HG02759 (cell line): ENCODE measurements at regions not wholly inside any gene's neighbourhood (a gene's known extent, or its start where the extent isn't known, plus 50 kb on each side); places are given as distances from the start of the nearest gene placed in this dataset.

Experiments used
- ATAC-seq: cut with Tn5 transposase; IDR thresholded peaks from one replicate; pipeline ENCODE4 v1.9.1; 2021; ENCODE audit warnings: mild to moderate bottlenecking, moderate library complexity; ENCODE audit not compliant: unreplicated experiment

DNA sequence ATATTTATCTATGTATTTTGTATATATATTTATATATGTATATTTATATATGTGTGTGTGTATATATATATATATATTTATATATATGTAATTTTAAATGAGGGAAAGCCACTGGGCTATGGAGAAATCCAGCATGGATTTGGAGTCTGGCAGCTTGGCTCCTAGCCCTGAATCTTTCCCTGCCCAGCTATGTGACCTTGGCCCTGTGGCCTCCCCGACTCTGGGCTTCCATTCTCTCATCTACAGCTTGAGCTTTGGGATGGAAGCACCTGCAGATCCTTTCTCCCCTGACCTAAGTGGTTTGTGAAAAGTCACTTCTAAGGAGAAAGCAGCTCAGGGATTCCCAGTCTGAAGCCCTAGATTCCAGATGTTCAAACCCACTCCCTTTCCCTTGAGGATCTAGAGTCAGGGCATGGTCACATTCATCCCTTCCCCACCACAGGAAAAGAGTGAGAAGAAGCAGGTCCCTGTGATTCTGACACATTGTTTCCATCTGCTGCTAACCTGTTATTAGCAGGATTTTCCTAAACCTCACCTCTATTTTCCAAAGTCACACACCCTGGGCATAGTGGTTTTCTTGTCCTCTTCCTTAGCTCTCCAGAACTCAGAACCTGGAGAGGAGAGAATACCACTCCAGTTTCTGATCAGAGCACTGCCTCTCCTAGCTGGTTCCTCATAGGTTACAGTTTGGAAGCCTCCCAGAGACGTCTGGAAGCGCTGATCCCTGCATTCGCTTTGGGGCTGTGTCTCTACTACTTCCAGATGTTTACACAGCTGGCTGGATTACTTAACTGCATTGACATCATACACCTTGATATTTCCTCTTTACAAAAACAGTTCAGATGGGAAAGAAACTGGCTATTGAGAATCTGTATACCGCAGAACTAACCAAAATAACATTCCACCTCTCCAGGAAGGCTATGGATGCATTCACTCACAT is 327.5 kb upstream of the ZMIZ1 start:
- no peak for ATAC-seq

- no peak for ATAC-seq
These were observed 326.4 kb upstream of the ZMIZ1 start for GRCh38 chr10:78742406-78742729.

DNA sequence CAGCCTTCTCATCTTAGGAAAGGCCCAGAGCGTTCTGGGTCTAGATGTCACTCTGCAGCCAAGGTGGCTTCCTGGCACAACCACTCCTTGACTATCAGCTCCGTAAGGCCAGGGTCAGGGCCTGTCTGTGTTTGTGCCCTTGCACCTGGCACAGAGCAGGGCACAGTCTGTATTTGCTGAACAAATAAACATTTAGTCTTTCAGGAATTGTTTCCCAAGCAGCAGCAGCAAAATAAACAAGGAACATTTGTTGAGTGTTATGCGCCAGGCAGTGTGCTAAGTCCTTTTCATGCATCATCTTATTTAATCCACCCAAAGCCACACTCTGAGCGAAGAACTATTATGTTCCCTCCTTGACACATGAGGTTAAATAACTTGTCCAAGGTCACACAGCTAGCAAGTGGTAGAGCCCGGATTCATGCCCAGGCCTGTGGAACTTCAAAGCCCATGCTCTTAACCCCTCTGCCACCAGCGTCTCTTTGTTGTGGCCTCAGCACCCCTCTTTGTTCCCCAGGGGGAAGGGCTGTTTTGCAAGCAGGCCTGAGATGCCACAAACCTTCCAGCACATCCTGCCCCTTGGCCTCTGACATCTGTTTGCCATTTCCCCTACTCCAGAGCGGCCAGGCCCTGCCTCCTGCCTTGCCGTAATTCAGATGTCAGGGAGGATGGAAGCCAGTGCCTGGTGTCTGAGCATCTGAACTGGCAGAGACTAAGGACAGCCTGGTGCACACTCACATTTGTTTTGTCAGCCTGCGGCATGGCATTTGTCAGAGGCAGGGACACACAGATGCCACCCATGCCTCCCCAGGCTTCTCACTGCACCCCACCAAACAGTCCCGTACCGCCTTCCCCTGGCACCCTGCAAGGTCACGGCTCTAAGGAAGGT is 325.8 kb upstream of the ZMIZ1 start:
- no peak for ATAC-seq

DNA sequence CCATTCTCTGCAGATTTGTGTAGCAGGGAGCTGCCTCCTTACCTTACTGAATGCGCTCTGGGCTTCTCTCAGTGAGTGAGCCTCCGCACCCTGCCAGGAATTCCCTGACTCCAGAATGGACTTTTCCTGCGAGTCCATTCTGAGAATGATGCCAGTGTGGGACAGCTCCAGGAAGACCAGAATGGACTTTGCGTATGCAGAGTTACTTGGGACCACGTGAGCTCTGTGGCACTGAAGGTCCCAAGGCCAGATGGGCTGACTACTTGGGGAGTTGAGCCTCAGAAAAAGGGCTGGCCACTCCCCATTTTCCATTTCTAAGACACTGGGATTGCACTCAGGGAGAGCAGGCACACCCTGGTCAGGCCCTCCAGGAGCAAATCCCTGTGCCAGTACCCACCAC is 324.7 kb upstream of the ZMIZ1 start:
- no peak for ATAC-seq

GRCh38 chr10:78744491-78745090 is 324.2 kb upstream of the ZMIZ1 start:
- no peak for ATAC-seq

DNA sequence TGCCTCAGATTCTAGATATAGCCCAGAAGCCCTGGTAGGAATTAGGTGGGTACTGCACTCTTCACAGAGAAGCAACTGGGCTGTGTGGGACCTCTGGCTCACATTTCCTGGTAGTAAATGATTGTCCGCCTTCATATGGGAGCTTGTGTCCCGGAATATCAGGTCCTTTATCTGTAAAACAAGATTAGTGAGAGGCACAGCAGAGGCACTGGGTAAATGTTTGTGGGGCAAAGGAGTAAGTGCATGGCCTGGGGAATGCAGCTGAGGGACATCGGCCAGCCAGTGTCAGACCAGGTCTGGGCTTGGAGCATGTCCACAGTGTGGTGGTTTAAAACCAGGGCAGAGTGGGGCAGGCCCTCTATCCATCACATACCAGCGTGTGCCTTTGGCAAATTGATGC is 323.3 kb upstream of the ZMIZ1 start:
- no peak for ATAC-seq

- no peak for ATAC-seq
These were observed 322.5 kb upstream of the ZMIZ1 start for GRCh38 chr10:78746155-78746763.

DNA sequence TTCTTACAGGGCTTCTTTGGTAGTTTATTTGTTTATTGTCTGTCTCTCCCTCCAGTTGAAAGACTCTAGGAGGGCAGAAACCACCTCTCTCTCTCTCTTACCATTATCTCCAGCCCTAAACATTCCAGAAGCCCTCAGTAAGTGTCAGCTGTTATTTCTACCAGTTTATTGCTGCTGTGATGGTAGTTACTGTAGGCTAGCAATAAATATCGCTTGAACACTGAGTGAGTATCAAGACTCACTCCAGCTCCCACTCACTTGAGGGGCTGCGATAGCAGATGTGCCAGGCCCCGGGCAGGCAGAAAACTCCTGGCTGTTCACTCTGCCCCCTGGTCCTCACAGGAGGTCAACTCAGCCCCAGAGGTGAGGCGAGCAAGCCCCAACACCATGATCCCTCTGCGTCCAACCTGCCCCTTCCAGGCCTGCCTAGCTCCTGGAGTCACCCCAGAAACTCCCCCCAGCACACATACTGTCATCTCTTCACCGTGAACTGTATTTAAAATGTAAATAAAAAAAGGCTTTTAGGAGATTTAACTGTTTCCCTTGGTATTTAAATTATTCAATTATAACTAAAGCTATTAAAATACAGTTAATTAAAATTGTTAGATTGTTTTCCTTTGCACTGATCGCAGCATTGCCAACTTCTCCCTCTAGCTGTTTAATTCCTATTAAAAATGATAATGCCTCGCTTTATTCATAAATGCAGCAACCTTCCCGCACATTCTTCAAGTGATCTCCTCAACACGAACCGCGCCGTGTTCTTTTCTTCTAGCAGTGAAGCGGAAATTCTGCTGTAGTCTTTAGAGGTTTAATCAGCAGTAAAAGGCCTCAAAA is 321.1 kb upstream of the ZMIZ1 start:
- ATAC-seq: no peak

DNA sequence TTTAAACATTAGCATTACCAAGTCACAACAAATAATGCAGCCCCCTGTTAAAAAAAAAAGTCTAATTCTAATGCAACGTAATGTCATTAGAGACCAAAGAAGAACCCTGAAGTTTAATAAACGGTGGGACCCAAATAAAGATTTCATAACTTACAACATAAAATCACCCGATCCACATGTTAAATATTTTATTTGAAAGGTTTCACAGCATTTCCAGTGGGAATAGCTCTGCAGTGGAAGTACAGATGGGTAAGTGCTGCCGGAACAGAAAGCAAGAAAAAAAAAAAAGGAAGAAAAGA is 320.6 kb upstream of the ZMIZ1 start:
- no peak for ATAC-seq

- ATAC-seq: no peak
These were observed 319.6 kb upstream of the ZMIZ1 start for GRCh38 chr10:78749200-78749599.

DNA sequence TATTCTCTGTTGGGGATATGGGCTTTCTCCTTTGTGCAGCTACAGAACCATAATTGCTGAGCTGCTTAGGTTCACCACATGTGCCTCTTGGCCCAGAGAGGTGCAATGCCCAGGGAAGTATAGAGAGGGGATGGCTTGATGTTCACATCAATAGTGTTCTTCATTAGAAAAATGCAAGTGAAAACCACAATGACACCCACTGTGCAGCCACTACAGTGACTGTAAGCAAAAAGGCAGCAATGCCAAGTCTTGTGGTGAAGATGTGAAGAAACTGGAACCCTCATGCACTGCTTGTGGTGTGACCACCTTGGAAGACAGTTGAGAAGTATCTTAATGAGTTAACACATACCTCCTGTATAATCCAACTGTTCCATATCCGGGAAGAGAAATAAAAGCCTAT is 318.9 kb upstream of the ZMIZ1 start:
- no peak for ATAC-seq

DNA sequence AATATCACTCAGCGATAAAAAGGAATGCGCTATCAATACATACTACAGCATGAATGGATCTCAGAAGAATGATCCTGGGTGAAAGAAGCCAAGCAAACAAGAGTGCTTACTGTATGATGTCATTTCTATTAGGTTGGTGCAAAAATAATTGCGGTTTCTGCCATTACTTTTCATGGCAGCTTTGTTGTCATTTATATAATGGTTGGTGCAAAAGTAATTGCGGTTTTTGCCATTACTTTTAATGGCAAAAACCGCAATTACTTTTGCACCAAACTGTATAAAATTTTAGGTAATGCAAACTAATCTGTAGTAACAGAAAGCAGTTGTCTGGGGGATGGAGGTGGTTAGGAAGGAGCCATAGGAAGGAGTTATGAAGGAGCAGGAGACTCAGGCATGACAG is 318.3 kb upstream of the ZMIZ1 start:
- ATAC-seq: no peak

GRCh38 chr10:78751716-78752115 is 317.1 kb upstream of the ZMIZ1 start:
- no peak for ATAC-seq

GRCh38 chr10:78752221-78752620 is 316.5 kb upstream of the ZMIZ1 start:
- ATAC-seq: no peak

DNA sequence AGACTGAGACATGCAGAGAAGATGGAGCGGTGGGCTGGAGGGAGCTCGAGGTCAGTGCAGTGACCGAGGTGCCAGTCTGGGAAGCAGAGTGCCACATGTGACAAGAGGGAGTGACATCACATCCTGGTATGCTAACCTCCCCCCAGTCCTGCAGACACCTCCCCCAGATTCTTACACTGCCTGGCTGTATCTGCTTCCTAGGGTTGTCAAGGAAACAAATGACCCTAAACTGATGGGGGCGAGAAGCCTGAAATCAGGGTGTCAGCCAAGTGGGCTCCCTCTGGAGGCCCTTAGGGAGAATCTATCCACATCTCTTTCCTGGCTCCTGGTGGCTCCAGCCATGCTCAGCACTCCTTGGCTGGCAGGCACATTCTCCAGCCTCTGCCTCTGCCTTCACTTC is 316.1 kb upstream of the ZMIZ1 start:
- no peak for ATAC-seq

- ATAC-seq: no peak
These were observed 314.3 kb upstream of the ZMIZ1 start for GRCh38 chr10:78754269-78755062.

- ATAC-seq: no peak
These were observed 313.6 kb upstream of the ZMIZ1 start for GRCh38 chr10:78755063-78755701.

- ATAC-seq: no peak
These were observed 312.8 kb upstream of the ZMIZ1 start for GRCh38 chr10:78755877-78756455.
